Fibroblast of pulmonary artery (primary cell): ENCODE measurements at regions not wholly inside any gene's neighbourhood (a gene's known extent, or its start where the extent isn't known, plus 50 kb on each side); places are given as distances from the start of the nearest gene placed in this dataset.
"Not testable (repeated sequence)": the region's sequence is repeated elsewhere in the genome, so short reads cannot be mapped to it uniquely, and the experiment has no call there.

Experiments used
- DNase-seq: peaks from one replicate; pipeline ENCODE4 v3.0.0-alpha.2; 2010; ENCODE audit warnings: low read depth
- H3K4me3 ChIP-seq: replicated peaks from 2 replicates; pipeline ENCODE4 v1.5.1; 2011; ENCODE audit warnings: low read depth, mild to moderate bottlenecking, control low read depth, low read length, moderate library complexity
- TF ChIP-seq, protein P1 (sequence below): IDR thresholded peaks from 2 replicates; pipeline ENCODE4 v1.5.1; 2011; ENCODE audit warnings: mild to moderate bottlenecking, control low read depth, low read length, inconsistent platforms; ENCODE audit errors: missing control alignments

DNA sequence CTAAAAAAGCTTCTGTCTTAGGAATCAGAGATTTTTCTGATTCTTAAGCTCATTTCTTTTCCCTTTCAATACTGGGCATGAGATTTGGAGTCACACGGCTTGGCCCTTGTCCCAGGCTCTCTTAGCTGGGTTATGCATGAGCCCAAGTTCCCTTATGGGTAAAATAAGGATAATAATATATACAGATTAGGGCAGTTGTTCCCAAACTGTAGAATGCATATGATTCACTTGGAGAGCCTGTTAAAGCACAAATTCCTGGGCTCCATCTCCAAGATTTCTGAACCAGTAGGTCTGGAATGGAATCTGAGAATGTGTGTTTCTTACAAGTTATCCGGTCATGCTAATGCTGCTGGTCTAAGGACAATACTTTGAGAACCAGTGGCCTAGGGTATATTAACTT lies 154.0 kb downstream of the REEP3 start:
- H3K4me3 ChIP-seq, result no peak overlapping the region
- DNase-seq, result peak; percentile 49
- TF ChIP-seq, protein P1, sequence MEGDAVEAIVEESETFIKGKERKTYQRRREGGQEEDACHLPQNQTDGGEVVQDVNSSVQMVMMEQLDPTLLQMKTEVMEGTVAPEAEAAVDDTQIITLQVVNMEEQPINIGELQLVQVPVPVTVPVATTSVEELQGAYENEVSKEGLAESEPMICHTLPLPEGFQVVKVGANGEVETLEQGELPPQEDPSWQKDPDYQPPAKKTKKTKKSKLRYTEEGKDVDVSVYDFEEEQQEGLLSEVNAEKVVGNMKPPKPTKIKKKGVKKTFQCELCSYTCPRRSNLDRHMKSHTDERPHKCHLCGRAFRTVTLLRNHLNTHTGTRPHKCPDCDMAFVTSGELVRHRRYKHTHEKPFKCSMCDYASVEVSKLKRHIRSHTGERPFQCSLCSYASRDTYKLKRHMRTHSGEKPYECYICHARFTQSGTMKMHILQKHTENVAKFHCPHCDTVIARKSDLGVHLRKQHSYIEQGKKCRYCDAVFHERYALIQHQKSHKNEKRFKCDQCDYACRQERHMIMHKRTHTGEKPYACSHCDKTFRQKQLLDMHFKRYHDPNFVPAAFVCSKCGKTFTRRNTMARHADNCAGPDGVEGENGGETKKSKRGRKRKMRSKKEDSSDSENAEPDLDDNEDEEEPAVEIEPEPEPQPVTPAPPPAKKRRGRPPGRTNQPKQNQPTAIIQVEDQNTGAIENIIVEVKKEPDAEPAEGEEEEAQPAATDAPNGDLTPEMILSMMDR, result no peak

- H3K4me3 ChIP-seq, result no peak overlapping the region
- TF ChIP-seq, protein P1, result no peak
- no peak for DNase-seq
Observed at GRCh38 chr10:63677001-63677400, 155.8 kb downstream of the REEP3 start.

- DNase-seq, H3K4me3 ChIP-seq: not testable (repeated sequence)
Observed at GRCh38 chr10:63680545-63680944, 159.3 kb downstream of the REEP3 start.

DNA sequence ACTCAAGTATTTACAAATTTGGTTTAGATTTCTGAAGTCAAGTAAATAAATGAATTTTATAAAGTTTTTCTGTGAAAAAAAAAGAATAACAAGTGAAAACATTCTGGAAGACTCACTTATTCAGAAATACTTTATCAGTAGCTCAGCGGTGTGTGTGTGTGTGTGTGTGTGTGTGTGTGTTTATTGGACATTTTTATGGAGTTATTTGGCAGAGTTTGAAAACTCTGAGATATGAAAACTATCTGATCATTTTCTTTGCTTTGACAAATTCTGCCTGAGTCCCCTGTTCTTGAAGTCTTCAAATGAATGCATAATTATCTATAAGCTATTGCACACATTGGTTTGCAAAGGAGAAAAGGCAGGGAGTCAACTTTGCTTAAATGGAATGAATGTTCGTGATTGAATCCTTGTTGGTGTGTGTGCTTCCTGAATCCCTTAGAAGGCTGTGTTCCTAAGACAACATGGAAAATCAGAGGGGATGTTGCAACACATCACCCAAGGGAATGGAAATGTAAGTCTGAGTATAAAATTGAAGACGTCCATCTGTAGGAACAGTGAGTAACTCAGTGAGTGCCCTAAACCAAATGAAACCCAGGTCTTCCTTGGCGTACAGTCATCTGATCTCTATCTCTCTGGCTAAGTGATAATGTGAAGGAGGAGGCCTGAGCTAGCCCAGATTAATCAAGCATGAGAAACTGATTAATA lies 160.9 kb downstream of the REEP3 start:
- DNase-seq, result peak; percentile 99
- TF ChIP-seq, protein P1, result no peak
- H3K4me3 ChIP-seq, result no peak overlapping the region

- not testable (repeated sequence) for H3K4me3 ChIP-seq, DNase-seq
Observed at GRCh38 chr10:63682698-63683052, 161.5 kb downstream of the REEP3 start.

DNA sequence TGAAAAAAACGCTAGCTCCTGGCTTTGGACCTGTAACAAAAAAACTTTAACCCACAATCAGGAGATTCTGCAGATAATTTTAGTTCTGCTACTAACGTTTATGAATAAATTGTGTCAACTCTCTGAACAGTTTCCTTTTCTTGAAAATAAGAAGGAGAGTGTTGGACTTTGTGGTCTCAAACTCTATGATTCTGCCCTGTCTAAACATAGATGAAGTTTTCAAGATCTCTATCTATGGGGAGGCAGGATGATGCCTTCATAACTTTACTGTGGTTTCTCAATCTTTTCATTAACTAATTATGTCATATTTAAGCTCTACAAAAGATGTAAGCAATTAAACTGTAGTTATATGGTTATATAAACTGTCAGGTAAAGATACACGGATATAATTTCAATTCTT lies 162.0 kb downstream of the REEP3 start:
- TF ChIP-seq, protein P1, result no peak
- no peak for DNase-seq
- no peak overlapping the region for H3K4me3 ChIP-seq

- TF ChIP-seq, protein P1, result no peak
- H3K4me3 ChIP-seq, result no peak overlapping the region
- DNase-seq, result no peak
Observed at GRCh38 chr10:63683686-63684085, 162.5 kb downstream of the REEP3 start.

- H3K4me3 ChIP-seq, result no peak overlapping the region
- TF ChIP-seq, protein P1, result no peak
Observed at GRCh38 chr10:63684257-63684936, 163.2 kb downstream of the REEP3 start.

More at GRCh38 chr10:63684257-63684936, 163.2 kb downstream of the REEP3 start:
- DNase-seq, result no peak
